ENCODE measurements at regions not wholly inside any gene's neighbourhood (a gene's known extent, or its start where the extent isn't known, plus 50 kb on each side); places are given as distances from the start of the nearest gene placed in this dataset.

- TF ChIP-seq EZH2 (IDR thresholded peaks at IDR 0.05; ENCODE audit: borderline replicate concordance, low read depth, low read length, severe bottlenecking) (no peak), CTCF (IDR thresholded peaks at IDR 0.05; ENCODE audit: extremely low read depth in 1 of 2, insufficient read depth in 1 of 2, low read depth in 1 of 2, low read length in 2 of 2) (no peak), POLR2AphosphoS5 (IDR thresholded peaks at IDR 0.05; ENCODE audit: insufficient read depth, low read depth, low read length) (no peak), POLR2A (IDR thresholded peaks at IDR 0.05; ENCODE audit: low read depth, low read length) (no peak), FOS (IDR thresholded peaks at IDR 0.05; ENCODE audit: borderline replicate concordance, insufficient read depth, low read length) (no peak), JUN (IDR thresholded peaks at IDR 0.05; ENCODE audit: borderline replicate concordance, insufficient read depth, insufficient read length, low read depth) (no peak), GATA2 (IDR thresholded peaks at IDR 0.05; ENCODE audit: insufficient read depth, insufficient read length, low read depth, low read length) (no peak)
- TF ChIP-seq, protein P1, sequence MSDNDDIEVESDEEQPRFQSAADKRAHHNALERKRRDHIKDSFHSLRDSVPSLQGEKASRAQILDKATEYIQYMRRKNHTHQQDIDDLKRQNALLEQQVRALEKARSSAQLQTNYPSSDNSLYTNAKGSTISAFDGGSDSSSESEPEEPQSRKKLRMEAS (IDR thresholded peaks at IDR 0.05; ENCODE audit: insufficient read depth, insufficient read length), result no peak
These were observed 120.1 kb upstream of the LPAR1 start for GRCh38 chr9:111158363-111158762.

Measured in endothelial cell of umbilical vein (primary cell).